ENCODE measurements at regions not wholly inside any gene's neighbourhood (a gene's known extent, or its start where the extent isn't known, plus 50 kb on each side); places are given as distances from the start of the nearest gene placed in this dataset.

DNA sequence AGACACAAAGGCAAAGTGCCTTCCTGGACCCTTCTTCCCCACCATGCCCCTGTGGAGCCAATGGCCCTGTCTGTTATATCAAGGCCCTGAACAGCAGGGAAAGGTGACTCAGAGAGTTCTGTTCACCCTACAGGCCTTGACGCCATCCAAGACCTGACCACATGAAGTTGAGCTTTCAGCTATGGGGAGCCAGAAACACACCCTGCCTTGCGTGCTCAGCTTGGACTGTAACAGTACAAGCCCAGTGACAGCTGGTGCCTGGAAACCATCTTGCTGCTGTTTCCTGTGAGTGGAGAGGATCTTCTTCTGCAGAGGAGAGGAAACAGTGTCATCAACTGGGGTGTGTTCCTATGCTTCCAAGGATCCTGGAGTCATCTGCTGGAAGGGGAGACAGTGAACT is 165.0 kb upstream of the IRF2BP2 start:
- Histone ChIP-seq H4K8ac (ENCODE audit: low read depth, low read length) (no peak overlapping the region), H4K12ac (ENCODE audit: low read depth, low read length) (no peak overlapping the region), H3K79me1 (ENCODE audit: low read length) (peaks cover 20% of the 10 kb centered on the region), H3K23ac (ENCODE audit: low read length) (no peak overlapping the region), H4K91ac (ENCODE audit: low read depth, low read length) (peak overlapping the region; percentile 5), H3K27ac (ENCODE audit: low read depth, low read length) (peak overlapping the region; percentile 3), H3K9ac (ENCODE audit: low read length) (no peak overlapping the region), H3K9me3 (ENCODE audit: insufficient read depth, low read depth, low read length) (peaks cover 1% of the 10 kb centered on the region), H3K4me2 (ENCODE audit: low read length) (no peak overlapping the region), H2AFZ (ENCODE audit: insufficient read depth, low read length, poor library complexity) (no peak overlapping the region), H3K4me3 (ENCODE audit: low read depth, low read length) (no peak overlapping the region), H2BK5ac (ENCODE audit: low read depth, low read length, poor library complexity) (no peak overlapping the region), H3K36me3 (ENCODE audit: control insufficient read depth in 1 of 2, insufficient read depth in 2 of 2, low read length in 2 of 2) (no peaks in the 10 kb centered on the region), H3K4ac (ENCODE audit: low read depth, low read length) (no peak overlapping the region), H3K18ac (ENCODE audit: low read length) (no peak overlapping the region), H2BK120ac (ENCODE audit: insufficient read depth, low read length, poor library complexity) (peak overlapping the region; percentile 8), H2AK5ac (ENCODE audit: low read length) (no peak overlapping the region), H3K27me3 (ENCODE audit: insufficient read depth, low read length) (no peaks in the 10 kb centered on the region), H3K4me1 (ENCODE audit: control insufficient read depth in 1 of 2, insufficient read depth in 2 of 2, low read length in 2 of 2) (peaks cover 12 to 22% of the 10 kb centered on the region in 2 experiments), H3K14ac (ENCODE audit: low read length) (peak overlapping the region; percentile 9), H3K79me2 (ENCODE audit: control insufficient read depth, insufficient read depth, low read length, poor library complexity) (peaks cover under 1% of the 10 kb centered on the region), H2BK12ac (ENCODE audit: low read length) (peak overlapping the region; percentile 11)
- peak; percentile 17 to 35 for DNase-seq
- no CpG with 5 or more reads among the region's 2 CpGs for WGBS (ENCODE audit: extremely low coverage, insufficient coverage, insufficient read length)

- Histone ChIP-seq H3K23ac (ENCODE audit: low read length) (no peak overlapping the region), H2AFZ (ENCODE audit: insufficient read depth, low read length, poor library complexity) (no peak overlapping the region), H3K79me1 (ENCODE audit: low read length) (peaks cover 25% of the 10 kb centered on the region), H3K4me1 (ENCODE audit: control insufficient read depth in 1 of 2, insufficient read depth in 2 of 2, low read length in 2 of 2) (peaks cover 17 to 30% of the 10 kb centered on the region in 2 experiments), H3K4me3 (ENCODE audit: low read depth, low read length) (no peak overlapping the region), H2BK120ac (ENCODE audit: insufficient read depth, low read length, poor library complexity) (no peak overlapping the region), H3K4me2 (ENCODE audit: low read length) (no peak overlapping the region), H3K9ac (ENCODE audit: low read length) (no peak overlapping the region), H3K27ac (ENCODE audit: low read depth, low read length) (no peak overlapping the region), H4K12ac (ENCODE audit: low read depth, low read length) (no peak overlapping the region), H3K9me3 (ENCODE audit: insufficient read depth, low read depth, low read length) (peaks cover 1% of the 10 kb centered on the region), H3K14ac (ENCODE audit: low read length) (no peak overlapping the region), H4K91ac (ENCODE audit: low read depth, low read length) (peak overlapping the region; percentile 68), H3K27me3 (ENCODE audit: insufficient read depth, low read length) (no peaks in the 10 kb centered on the region), H3K79me2 (ENCODE audit: control insufficient read depth, insufficient read depth, low read length, poor library complexity) (peaks cover 2% of the 10 kb centered on the region), H3K36me3 (ENCODE audit: control insufficient read depth in 1 of 2, insufficient read depth in 2 of 2, low read length in 2 of 2) (no peaks in the 10 kb centered on the region), H4K8ac (ENCODE audit: low read depth, low read length) (no peak overlapping the region), H2AK5ac (ENCODE audit: low read length) (no peak overlapping the region), H3K18ac (ENCODE audit: low read length) (no peak overlapping the region), H2BK5ac (ENCODE audit: low read depth, low read length, poor library complexity) (no peak overlapping the region), H2BK12ac (ENCODE audit: low read length) (peak overlapping the region; percentile 38), H3K4ac (ENCODE audit: low read depth, low read length) (no peak overlapping the region)
- no CpG with 5 or more reads among the region's 4 CpGs for WGBS (ENCODE audit: extremely low coverage, insufficient coverage, insufficient read length)
- no peak for DNase-seq
These were observed 164.1 kb upstream of the IRF2BP2 start for GRCh38 chr1:234773936-234774677.

GRCh38 chr1:234772345-234773147 is 162.6 kb upstream of the IRF2BP2 start:
- peak overlapping the region; percentile 85 for H2BK12ac ChIP-seq (ENCODE audit: low read length)
- H3K36me3 ChIP-seq (ENCODE audit: control insufficient read depth in 1 of 2, insufficient read depth in 2 of 2, low read length in 2 of 2): no peaks in the 10 kb centered on the region
- no CpG with 5 or more reads among the region's 22 CpGs for WGBS (ENCODE audit: extremely low coverage, insufficient coverage, insufficient read length)
- H2BK120ac ChIP-seq (ENCODE audit: insufficient read depth, low read length, poor library complexity): peak overlapping the region; percentile 93
- H3K14ac ChIP-seq (ENCODE audit: low read length): peak overlapping the region; percentile 63
- H3K18ac ChIP-seq (ENCODE audit: low read length): no peak overlapping the region
- no peak overlapping the region for H3K23ac ChIP-seq (ENCODE audit: low read length)
- no peak overlapping the region for H3K9ac ChIP-seq (ENCODE audit: low read length)
- no peaks in the 10 kb centered on the region for H3K27me3 ChIP-seq (ENCODE audit: insufficient read depth, low read length)
- H3K4ac ChIP-seq (ENCODE audit: low read depth, low read length): peak overlapping the region; percentile 36
- no peak overlapping the region for H2AFZ ChIP-seq (ENCODE audit: insufficient read depth, low read length, poor library complexity)
- H3K4me3 ChIP-seq (ENCODE audit: low read depth, low read length): no peak overlapping the region
- no peak overlapping the region for H3K4me2 ChIP-seq (ENCODE audit: low read length)
- H3K79me1 ChIP-seq (ENCODE audit: low read length): peaks cover 27% of the 10 kb centered on the region
- peak overlapping the region; percentile 59 for H4K8ac ChIP-seq (ENCODE audit: low read depth, low read length)
- peak; percentile 98 to 100 for DNase-seq
- peaks cover 1% of the 10 kb centered on the region for H3K9me3 ChIP-seq (ENCODE audit: insufficient read depth, low read depth, low read length)
- H3K79me2 ChIP-seq (ENCODE audit: control insufficient read depth, insufficient read depth, low read length, poor library complexity): peaks cover 2% of the 10 kb centered on the region
- H4K91ac ChIP-seq (ENCODE audit: low read depth, low read length): peak overlapping the region; percentile 88
- peak overlapping the region; percentile 94 for H2BK5ac ChIP-seq (ENCODE audit: low read depth, low read length, poor library complexity)
- no peak overlapping the region for H4K12ac ChIP-seq (ENCODE audit: low read depth, low read length)
- H2AK5ac ChIP-seq (ENCODE audit: low read length): peak overlapping the region; percentile 70
- peaks cover 23 to 42% of the 10 kb centered on the region in 2 experiments for H3K4me1 ChIP-seq (ENCODE audit: control insufficient read depth in 1 of 2, insufficient read depth in 2 of 2, low read length in 2 of 2)
- H3K27ac ChIP-seq (ENCODE audit: low read depth, low read length): peak overlapping the region; percentile 95

DNA sequence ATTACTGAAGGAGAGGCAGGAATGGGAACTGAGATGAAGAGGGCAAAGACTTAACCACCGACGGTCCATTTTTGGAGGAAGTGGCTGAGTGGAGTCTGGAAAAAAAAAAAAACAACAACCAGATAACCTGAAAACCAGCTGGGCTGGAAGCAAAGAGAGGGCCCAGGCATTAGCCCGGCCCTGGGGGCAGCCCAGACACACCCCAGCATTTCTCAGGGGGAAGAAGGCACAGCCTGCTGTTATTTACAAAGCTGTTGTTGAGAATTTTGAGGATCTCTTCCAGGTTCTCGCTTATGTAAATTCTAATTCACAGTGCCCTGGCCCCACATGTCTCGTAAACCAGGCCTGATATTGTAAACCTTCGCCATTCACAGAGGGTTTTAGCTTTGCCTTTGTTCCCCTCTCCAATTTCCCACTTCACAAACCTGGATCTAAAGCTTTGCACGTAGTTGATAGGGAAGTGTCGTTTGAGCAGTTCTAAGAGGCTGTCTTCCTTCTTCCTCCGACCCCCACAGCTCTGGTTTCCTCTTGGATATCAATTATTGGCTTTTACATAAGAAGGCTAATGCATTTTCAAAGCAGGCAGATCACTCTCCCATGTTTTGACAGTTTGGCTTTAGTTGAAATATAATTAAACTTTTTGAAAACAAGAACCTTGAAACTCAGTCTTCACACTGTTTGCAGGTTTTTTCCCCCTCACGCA is 161.8 kb upstream of the IRF2BP2 start:
- peak overlapping the region; percentile 18 for H3K4me2 ChIP-seq (ENCODE audit: low read length)
- H3K27me3 ChIP-seq (ENCODE audit: insufficient read depth, low read length): no peaks in the 10 kb centered on the region
- H3K4ac ChIP-seq (ENCODE audit: low read depth, low read length): peak overlapping the region; percentile 63
- H2AK5ac ChIP-seq (ENCODE audit: low read length): no peak overlapping the region
- no CpG with 5 or more reads among the region's 10 CpGs for WGBS (ENCODE audit: extremely low coverage, insufficient coverage, insufficient read length)
- peak overlapping the region; percentile 84 for H4K91ac ChIP-seq (ENCODE audit: low read depth, low read length)
- H3K27ac ChIP-seq (ENCODE audit: low read depth, low read length): peak overlapping the region; percentile 95
- no peak for DNase-seq
- peaks cover 27% of the 10 kb centered on the region for H3K79me1 ChIP-seq (ENCODE audit: low read length)
- peaks cover 23 to 42% of the 10 kb centered on the region in 2 experiments for H3K4me1 ChIP-seq (ENCODE audit: control insufficient read depth in 1 of 2, insufficient read depth in 2 of 2, low read length in 2 of 2)
- H2BK120ac ChIP-seq (ENCODE audit: insufficient read depth, low read length, poor library complexity): peak overlapping the region; percentile 79
- H4K12ac ChIP-seq (ENCODE audit: low read depth, low read length): no peak overlapping the region
- peak overlapping the region; percentile 59 for H3K14ac ChIP-seq (ENCODE audit: low read length)
- H2BK12ac ChIP-seq (ENCODE audit: low read length): peak overlapping the region; percentile 92
- peaks cover 2% of the 10 kb centered on the region for H3K79me2 ChIP-seq (ENCODE audit: control insufficient read depth, insufficient read depth, low read length, poor library complexity)
- H2BK5ac ChIP-seq (ENCODE audit: low read depth, low read length, poor library complexity): peak overlapping the region; percentile 91
- H3K36me3 ChIP-seq (ENCODE audit: control insufficient read depth in 1 of 2, insufficient read depth in 2 of 2, low read length in 2 of 2): no peaks in the 10 kb centered on the region
- H3K18ac ChIP-seq (ENCODE audit: low read length): peak overlapping the region; percentile 50
- H3K4me3 ChIP-seq (ENCODE audit: low read depth, low read length): no peak overlapping the region
- H3K23ac ChIP-seq (ENCODE audit: low read length): no peak overlapping the region
- H3K9ac ChIP-seq (ENCODE audit: low read length): peak overlapping the region; percentile 14
- no peak overlapping the region for H2AFZ ChIP-seq (ENCODE audit: insufficient read depth, low read length, poor library complexity)
- H4K8ac ChIP-seq (ENCODE audit: low read depth, low read length): peak overlapping the region; percentile 62
- H3K9me3 ChIP-seq (ENCODE audit: insufficient read depth, low read depth, low read length): peaks cover 1% of the 10 kb centered on the region
